Activated CD8-positive, alpha-beta memory T cell treated with anti-CD3 and anti-CD28 coated beads, Interleukin-2, amount 10 ng/mL, durations not matched to agents 7 days and 5 days (primary cell): ENCODE measurements at regions not wholly inside any gene's neighbourhood (a gene's known extent, or its start where the extent isn't known, plus 50 kb on each side); places are given as distances from the start of the nearest gene placed in this dataset.

Experiments used
- ATAC-seq: fragments of 150-1000 bp; cut with Tn5 transposase; one replicate; pipeline ENCODE4 v1.10.0; 2021; ENCODE audit warnings: moderate library complexity
- CTCF ChIA-PET: fragments of 350-600 bp; sonication (Branson Sonifier 250); formaldehyde crosslinking; loops from one replicate; lab custom pipeline; 2021; ENCODE audit warnings: antibody characterized with exemption; lab: Charles Lee
- DNase-seq: peaks from one replicate; pipeline ENCODE4 v3.0.0-alpha.2; 2020
- H3K27ac Mint-ChIP-seq: one replicate; pipeline ENCODE4 v1.8.0; 2021; ENCODE audit warnings: mild to moderate bottlenecking, mixed read lengths
- H3K27me3 Mint-ChIP-seq: one replicate; pipeline ENCODE4 v1.8.0; 2021; ENCODE audit warnings: mixed read lengths
- H3K36me3 Mint-ChIP-seq: one replicate; pipeline ENCODE4 v1.8.0; 2021; ENCODE audit warnings: mild to moderate bottlenecking, mixed read lengths
- H3K4me1 Mint-ChIP-seq: one replicate; pipeline ENCODE4 v1.8.0; 2021; ENCODE audit warnings: mixed read lengths
- H3K4me3 Mint-ChIP-seq: one replicate; pipeline ENCODE4 v1.8.0; 2021; ENCODE audit warnings: mild to moderate bottlenecking, moderate library complexity, mixed read lengths
- H3K9me3 Mint-ChIP-seq: one replicate; pipeline ENCODE4 v1.8.0; 2022; ENCODE audit warnings: low read depth, mixed read lengths

DNA sequence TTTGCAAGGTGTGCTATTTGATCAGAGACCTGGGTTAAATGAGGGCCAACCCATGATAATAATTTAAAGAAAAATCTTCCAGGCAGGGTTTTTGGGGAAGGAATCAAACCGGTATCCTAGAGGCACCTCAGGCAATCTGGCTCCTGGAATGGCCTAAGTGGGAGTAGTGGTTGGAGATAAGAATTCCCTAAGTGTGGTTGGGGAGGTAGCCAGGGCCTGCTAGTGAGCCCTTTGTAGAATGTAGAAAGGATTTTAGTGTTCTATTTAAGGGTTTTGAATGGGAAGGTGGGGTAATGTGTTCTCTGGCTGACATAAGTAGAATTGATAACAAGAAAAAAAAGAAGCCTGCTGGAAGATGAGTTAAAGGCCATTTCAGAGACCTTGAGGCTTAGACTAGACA, 422.2 kb downstream of the XIRP2 start:
- DNase-seq (no peak), ATAC-seq (no peak)
- CTCF ChIA-PET, result no interaction called here
- Mint-ChIP-seq H3K27me3 (no peaks in the 10 kb centered on the region), H3K9me3 (no peaks in the 10 kb centered on the region), H3K4me3 (no peak overlapping the region), H3K27ac (no peak overlapping the region), H3K36me3 (no peaks in the 10 kb centered on the region), H3K4me1 (no peaks in the 10 kb centered on the region)
